ENCODE measurements at regions not wholly inside any gene's neighbourhood (a gene's known extent, or its start where the extent isn't known, plus 50 kb on each side); places are given as distances from the start of the nearest gene placed in this dataset.
"Not testable (repeated sequence)": the region's sequence is repeated elsewhere in the genome, so short reads cannot be mapped to it uniquely, and the experiment has no call there.

DNA sequence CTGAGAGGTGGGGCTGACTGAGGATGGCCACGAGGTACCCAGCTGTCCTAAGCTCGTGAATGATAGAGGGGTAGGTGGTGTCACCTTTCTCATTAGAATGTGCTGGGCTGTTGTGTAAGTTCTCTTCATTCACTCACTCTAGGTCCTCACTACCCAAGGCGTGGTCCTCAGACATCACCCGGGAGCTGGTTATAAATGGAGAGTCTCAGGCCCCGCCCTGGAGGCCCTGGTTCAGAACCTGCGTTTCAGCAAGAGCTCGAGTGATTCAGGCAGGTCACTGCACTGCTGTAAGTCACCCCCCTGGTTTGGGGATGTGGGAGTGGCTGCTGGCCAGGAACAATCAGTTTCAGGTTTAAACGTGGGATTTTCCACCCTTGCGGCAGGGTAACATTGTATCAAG is 139.8 kb downstream of the FOXL1 start:
- no peak for DNase-seq

DNA sequence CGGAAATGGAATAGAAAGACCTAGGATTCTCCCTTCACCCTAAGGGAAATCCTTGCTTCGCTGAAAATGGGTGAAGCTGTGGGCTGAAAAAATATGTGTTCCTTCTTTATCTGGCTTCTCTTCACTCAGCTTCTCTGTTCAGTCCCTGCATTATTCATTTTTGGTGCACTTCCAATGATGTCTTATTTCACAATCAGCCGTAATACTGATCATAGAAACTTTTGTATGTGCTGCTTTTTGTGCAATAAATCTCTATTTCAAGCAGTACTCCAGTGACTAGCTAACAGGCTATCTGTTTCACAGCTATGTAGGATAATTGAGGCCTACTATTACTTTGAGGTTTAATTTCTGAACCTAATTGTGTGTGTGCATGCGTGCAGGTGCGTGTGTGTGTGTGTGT is 144.6 kb downstream of the FOXL1 start:
- DNase-seq: no peak

DNA sequence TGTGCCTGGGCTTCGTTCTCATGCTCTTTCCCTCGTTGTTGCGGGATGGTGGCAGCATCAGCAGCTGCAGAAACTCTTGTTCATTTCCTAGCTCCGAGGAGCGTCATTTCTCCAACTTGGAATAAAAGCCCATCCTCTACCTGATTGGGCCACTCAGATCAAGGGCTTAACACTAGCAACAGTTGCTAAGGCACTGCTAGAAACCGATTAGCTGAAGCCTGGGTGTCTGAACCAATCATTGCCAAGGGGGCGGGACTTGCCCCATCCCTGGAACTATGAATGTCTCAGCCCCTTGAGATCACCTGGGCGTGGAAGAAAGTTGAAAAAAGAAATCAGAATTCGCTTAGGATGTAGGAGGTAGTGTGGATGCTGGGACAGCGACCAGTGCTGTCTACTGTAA is 145.3 kb downstream of the FOXL1 start:
- no peak for DNase-seq

DNA sequence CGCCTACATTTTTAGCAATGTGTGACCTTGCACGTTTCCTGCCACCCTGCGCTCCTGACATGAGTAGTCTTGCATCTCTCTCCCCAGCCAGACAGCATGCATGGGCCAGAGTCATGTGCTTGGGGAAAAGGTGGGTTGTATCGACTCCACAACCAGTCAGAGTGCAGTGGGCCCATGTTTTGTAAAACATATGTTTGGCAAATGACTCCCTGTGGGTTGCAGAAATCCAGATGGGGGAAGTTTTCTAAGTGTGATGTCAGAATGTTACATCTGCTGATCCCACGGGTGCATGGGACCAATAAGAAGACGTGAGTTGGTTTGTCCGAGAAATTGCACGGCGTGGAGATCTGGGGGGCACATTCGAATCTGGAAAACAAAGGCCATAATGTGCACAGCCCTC is 147.1 kb downstream of the FOXL1 start:
- DNase-seq: no peak

DNA sequence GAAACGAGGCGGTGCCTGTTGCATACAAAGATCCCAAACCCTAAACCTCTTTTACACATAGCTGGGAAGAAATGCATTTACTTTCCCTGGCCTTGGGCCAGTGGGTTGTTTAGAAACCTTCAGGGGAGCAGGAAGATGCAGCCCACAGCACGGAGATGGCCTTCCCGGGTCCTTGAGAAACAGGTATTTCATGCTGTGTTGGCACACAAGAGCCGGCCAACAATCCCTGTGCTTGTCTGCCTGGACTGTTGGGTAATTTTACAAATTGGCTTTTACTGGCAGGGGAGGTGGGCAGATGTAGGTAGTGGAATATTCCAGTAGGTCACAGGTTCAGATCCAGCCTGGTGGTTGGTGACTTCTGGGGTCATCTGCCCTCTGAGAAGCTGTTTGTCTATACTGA is 148.0 kb downstream of the FOXL1 start:
- DNase-seq: no peak

DNA sequence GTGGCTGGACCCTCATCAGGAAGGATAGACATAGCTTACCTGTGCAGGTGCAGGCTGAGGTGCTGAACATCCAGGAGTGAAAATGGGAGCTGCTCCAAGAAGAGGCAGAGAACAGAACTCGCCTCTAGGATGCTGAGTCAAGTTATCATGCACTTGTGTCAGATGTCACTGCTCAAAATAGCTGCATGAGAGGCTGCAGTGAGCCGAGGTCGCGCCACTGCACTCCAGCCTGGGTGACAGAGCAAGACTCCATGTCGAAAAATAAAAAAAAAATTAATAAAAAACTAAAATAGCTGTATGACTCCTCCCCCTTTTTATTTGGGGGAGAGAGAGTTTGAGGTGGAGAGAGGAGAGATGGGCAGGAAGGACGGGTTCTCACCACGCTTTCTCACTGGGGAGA is 148.8 kb downstream of the FOXL1 start:
- DNase-seq: no peak

DNA sequence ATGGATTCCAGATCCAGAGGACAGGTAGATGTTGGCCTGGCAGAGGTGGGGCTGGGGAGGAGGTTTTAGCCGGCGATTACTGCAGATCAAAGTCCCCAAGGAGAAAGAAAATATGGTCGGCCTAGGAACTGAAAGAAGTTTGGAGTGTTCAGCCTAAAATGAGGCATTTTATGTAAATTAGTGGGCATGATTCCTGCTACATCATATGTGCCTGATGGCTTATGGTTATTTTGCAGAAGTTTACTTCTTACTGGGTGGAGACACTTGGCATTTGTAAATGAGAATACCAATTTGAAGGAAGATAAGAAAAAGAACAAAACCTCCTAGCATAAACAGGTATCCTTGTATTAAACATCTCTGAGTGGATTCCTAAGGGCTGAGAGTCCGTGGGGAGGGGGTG is 149.3 kb downstream of the FOXL1 start:
- no peak for DNase-seq

DNA sequence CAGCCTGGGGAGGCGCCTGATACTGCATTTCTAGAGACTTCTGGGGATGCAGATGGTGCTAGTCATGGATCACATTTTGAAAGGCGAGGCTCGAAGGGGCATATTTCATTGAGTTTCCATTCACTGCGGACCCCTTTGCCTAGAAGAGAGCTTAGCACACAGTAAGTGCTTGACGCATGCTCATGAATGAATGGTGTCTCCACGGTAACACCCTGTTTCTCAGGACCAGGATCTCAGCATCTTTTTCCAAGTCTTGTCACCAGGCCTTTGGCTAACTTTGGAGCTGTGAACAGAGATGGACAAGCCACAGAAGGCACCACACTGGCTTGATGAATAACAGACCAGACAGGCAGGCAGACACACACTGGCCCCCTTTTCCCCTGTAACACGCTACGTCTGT is 151.3 kb downstream of the FOXL1 start:
- DNase-seq: no peak

DNA sequence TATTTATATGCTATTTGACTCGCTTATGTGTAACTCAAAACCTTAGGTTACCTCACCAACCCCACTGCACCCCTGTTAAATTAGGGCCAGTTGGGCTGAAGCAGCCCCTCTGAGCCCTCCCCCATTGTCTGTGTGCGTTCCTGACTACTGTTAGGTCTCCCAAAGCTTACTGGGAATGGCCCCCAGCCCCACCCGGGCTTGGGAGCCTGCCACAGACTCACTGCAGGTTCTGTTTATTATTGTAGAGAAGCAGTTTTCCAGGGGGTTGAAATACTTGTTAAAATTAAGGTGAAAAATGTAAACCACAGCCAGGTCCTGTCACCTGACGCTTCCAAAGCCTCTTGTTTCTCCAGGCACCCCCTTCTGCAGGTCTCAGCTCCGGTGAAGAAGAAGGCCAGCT is 151.7 kb downstream of the FOXL1 start:
- DNase-seq: no peak

DNA sequence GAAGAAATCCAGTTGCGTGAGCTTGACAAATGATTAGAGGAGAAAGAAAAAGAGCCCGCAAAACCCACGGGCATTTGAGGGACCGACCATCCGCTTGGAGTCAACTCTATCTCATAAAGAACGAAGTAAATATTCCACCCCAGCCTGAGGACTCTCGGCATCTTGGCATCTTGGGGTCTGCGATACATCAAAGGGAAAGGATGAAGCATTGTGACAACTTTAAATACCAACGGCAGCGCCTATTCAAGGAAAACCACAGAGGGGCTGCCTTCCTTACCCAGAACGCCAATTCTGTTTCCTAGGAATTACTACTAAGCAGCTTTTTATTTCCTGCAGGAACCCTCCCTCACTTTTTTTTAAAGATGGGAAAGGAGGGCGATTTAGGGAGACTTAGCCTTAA is 152.2 kb downstream of the FOXL1 start:
- DNase-seq: no peak

DNA sequence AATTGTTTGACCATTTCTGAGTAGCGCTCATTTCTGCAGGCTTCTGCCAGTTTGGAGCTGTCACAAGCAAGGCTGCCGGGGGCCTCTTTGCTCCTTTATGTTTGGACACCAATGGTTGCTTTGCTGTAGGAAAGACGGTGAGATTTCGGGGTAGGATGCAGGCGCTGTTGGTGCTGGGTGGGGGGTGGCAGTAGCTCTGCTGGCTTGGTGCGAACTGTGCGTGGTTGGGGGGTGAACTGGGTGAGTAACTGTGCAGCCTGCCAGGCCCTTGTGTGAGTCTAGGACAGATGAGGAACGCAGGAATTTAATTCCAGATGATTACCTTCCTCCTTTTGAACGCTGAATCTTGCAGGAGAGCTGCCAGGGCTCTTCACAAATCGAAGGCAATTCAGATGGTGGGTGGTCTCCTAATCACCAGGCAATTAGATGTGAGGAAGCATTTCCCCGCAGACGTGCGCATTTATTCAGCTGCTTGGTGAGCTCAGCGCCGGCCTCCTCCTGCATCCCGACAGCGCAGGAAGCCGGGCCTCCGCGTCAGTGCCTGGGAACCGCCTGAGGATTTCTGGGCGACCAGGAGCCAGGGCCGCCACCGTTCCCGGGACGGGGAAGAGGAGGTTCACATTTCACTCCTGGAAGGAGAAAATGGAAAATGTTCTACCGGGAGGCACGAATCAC is 154.4 kb downstream of the FOXL1 start:
- DNase-seq: no peak

DNA sequence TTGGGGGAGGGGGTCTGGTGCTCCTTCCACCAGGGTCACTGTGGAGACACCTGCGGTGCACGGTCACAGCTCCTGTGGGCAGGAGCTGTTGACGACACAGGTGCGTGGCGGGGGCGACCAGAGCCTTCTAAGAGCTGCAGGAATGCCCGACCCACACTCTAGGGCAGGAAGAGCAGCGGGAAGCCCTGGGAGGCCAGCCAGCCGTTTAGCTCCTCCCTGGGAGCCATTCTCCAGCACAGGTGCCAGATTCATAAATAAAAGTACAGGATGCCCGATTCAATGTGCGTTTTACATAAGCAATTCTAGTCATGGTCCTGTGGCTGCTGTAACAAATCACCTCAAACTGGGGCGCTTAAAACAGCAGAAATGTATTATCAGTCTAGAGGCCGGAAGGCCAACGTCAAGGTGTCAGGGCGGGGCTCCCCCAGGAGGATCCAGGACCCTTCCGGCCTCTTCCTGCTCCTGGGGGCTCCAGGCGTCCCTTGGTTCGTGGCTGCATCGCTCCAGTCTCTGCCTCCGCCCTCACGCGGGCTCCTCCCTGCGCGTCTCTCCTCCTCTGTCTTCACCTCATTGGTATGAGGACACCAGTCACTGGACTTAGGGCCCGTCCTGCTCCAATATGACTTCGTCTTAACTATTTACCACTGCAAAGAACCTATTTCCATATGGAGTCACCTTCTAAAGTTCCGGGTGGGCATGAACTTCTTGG is 155.4 kb downstream of the FOXL1 start:
- no peak for DNase-seq

DNA sequence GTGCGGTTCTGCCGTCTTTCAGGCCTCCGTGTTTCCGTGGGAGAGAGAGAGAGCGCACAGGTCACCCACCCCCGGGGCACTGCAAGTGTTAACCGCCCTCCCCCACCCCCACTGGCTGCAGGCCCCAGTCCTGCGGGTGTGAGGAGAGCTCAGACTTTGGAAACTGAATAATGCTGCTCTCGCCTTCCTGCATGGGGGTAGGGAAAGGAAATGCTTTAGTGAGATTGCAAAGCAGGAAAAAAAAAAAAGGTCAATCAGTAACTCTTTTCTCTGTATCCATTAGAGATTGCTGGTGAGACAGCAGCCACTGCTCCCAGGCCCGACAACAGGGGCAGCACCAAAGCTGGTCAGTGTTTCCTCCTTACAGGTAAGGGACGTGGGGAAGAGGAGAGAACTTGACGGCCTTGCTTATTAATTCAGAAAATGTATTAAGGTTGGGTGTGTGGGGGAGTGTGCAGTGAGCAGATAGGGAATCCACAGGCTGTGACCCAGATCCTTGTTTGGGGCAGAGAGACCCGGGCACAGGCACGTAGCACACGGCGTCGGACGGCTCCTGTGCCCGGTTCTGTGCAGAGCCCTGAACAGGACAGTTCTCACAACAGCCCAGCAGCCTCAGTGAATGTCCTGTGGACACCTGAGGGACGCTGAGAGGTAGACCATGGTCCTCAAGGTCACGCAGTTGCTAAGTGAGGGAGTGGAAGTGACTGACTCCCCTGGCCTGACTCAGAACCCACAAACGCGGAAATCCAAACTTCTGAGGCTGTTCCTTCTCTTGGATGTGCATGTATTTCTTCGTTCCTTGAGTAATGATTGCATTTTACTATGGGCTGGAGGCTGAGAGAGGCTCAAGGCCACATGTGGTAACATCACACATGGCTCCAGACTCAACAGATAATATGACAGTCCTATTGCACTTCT is 156.5 kb downstream of the FOXL1 start:
- DNase-seq: no peak

DNA sequence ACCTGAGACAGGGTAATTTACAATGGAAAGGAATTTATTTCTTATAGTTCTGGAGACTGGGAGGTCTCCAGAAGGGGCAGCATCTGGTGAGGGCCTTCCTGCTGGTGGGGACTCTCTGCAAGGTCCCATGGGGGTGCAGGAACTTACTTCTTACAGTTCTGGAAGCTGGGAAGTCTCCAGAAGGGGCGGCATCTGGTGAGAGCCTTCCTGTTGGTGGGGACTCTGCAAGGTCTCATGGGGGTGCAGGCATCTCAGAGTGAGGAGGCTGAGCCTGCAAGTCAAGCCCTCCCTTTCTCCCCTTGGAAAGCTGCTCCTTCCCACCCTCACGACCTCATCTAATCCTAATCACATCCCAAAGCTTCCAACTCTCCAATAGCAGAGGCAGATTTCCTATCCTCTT is 157.4 kb downstream of the FOXL1 start:
- DNase-seq: no peak

DNA sequence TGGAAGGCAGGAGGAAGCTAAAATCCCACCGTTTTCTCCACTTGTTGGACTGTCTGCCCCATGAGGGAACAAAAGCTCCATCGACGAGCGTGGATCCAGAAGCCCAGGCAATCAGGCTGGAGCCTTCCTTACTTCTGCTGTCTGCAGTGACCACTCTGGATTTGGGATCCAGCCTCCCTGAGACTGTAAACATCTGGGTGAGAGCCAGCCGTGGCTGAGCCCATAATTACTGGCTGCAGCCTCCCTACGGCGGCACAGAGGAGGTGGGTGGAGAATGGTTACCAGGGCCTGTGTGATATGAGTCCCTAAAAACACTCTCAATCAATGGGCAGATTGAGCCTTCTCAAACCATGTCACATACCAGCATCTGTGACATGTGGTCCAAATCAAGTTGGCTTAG is 158.2 kb downstream of the FOXL1 start:
- DNase-seq: no peak

DNA sequence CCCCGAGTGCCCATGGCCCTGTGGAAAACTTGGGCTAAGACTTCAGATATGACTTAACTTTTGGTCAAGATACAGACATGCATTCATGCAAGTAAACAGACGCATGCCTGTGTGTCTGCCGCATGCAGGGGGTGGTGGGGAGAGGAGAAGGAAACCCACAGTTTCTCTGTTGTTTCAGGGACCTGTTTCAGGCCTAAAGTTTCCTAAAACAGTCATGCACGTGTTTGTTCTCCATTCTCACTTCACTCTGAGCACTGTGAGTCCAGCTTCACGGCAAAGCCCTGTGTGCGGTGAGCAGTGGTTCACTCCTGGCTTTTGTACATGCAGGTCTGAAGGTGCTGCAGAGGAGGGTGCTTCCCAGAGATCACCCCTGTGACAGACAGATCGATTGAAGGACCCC is 158.7 kb downstream of the FOXL1 start:
- no peak for DNase-seq

DNA sequence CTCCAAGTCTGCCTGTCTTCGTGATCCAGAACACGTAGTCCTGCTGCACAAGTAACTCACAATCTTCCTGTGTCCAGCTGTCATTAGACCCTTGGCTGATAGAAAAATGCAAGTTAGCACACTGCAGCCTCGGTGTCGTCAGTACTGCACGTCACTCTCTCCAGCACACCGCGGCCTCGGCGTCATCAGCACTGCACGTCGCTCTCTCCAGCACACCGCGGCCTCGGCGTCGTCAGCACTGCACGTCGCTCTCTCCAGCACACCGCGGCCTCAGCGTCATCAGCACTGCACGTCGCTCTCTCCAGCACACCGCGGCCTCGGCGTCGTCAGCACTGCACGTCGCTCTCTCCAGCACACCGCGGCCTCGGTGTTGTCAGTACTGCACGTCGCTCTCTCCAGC is 160.0 kb downstream of the FOXL1 start:
- DNase-seq: not testable (repeated sequence)

DNA sequence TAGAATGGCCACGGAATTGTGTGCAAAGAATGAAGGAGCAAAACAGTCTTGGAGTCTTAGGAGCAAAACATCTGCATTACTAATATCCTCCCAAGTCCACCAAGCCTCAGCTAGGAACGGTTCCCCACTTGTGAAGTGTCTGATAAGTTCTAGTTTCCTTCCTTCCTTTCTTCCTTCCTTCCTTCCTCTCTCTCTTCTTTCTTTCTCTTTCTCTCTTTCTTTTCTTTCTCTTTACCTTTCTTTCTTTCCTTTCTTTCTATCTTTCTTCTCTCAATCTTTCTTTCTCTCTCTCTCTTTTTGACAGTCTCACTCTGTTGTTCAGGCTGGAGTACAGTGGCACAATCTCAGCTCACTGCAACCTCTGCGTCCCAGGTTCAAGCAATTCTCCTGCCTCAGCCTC is 160.8 kb downstream of the FOXL1 start:
- no peak for DNase-seq

DNA sequence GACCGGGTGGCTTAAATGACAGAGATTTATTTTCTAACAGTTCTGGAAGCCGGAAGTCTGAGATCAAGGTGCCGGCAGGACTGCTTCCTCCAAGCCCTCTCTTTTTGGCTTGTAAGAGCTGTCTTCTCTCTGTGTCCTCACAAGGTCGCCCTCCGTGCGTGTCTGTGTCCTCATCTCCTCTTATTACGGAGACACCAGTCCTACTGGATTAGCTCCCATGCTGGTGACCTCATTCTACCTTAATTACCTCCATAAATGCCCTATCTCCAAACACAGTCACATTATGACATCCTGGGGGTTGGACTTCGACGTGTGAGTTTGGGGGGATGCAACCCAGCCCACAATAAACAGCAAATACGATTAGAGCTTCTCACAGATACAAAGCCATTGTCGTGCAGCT is 161.5 kb downstream of the FOXL1 start:
- no peak for DNase-seq

DNA sequence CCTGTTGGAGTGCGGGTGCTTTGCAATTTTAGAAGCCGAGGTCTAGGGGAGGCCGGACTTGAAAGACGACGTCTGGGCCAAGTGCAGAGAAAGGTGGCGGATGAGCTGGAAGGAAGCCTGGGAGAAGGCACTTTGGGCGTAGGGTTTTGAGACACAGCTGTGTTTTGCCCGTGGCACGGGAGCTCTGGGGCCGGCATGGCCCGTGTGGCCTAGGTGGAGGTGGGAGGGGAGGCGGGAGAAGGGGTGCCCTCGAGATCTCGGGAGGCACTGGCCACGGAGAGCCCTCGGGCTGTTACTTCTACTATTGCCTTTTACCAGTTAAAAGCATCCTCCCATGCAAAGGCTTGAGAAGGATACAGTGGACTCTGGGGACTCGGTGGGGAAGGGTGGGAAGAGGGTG is 161.9 kb downstream of the FOXL1 start:
- no peak for DNase-seq

DNA sequence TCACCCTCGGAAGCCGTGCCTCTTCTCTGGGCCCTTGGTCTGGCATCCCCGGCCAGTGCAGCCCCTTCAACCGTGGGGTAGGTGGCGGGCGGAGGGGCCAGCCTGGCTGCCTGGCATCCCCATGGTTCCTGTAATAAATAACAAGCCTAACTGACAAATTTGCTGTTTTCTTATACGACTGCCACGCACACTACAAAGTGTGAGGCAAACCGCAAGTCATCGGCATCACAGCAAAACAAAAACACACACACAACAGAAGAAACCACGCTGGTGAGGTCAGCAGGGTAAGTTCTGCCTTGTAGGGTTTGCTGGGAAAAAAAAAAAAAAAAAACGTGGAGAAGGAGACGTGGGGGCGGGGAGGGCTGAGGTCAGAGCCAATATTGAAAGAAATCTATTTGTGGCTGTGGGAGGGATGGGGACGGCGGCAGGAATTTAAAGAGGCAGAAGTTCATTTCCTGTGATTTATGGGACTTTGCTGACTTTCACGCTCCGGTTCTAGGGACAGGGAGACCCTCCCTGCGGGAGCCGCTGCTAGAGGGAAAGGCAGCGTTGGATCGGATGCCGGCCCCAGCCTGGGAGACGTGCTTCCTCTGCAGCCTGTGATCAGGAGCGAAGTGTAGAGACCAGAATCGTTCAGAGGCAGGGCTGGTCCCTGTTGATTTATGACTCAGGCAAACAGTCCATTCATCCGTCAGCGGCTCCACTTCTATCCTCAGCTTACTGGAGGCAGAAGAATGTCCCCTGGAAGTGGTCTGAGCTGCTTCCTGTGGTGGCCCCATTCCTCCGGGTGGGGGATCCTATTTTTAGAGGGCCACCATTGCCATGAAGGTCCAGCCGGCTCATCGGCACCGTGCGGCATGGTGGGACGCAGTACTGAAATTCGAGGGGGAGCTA is 162.8 kb downstream of the FOXL1 start:
- DNase-seq: no peak

DNA sequence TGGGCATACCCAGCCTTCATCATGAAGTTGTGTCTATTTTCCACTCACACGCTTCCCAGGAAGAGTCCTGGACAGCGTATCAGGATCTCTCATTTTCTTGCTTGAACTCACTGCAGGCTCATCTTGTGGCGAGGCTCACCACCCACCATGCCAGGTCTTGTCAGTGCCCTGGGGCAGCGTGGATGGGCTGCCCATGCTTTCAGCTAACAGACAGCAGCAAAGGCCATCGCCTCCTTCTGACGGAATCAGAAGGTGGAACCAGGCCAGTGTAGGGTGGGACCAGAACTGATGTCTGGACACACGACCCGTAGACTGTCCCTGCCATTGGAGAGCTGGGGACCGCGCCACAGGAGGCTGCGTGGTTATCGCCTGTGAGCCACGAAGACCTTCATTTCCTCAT is 169.4 kb downstream of the FOXL1 start:
- no peak for DNase-seq

DNA sequence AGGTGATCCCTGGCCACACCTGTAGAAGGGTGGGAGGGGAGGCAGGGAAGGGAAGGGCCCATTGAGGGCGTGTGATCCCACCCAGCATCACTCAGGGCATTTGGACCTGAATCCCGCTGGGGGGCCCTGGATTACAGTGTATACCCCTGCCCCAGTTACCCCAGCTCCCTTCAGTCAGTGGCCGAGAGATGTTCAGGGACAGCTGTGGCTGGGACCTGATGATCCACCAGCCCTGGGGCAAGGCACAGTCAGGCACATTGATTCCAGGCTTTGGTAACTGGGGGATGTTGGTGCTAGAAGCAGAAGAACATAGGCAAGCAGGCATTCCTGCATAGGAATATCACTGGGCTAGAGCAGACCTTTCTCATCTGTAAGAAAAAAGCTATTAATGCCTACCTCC is 170.3 kb downstream of the FOXL1 start:
- no peak for DNase-seq

Measured in NCI-H2081 (cell line).